ENCODE measurements at regions not wholly inside any gene's neighbourhood (a gene's known extent, or its start where the extent isn't known, plus 50 kb on each side); places are given as distances from the start of the nearest gene placed in this dataset.

GRCh38 chr2:58875436-58875835 is 634.3 kb upstream of the FANCL start:
- H2AK5ac ChIP-seq (ENCODE audit: low read depth, low read length), result no peak overlapping the region
- H2BK12ac ChIP-seq (ENCODE audit: low read depth, low read length), result no peak overlapping the region
- H2BK5ac ChIP-seq (ENCODE audit: low read depth, low read length), result no peak overlapping the region
- FAIRE-seq, result no peak
- H2BK120ac ChIP-seq (replicated peaks; ENCODE audit: low read depth, low read length), result no peak overlapping the region
- H4K5ac ChIP-seq (ENCODE audit: insufficient read length, low read depth, low read length), result no peak overlapping the region
- no peaks in the 10 kb centered on the region for H3K23me2 ChIP-seq (ENCODE audit: low read depth, low read length)
- CTCF ChIA-PET (ENCODE audit: partially characterized antibody), result interaction anchor here (0.7 to 2.5 kb wide), 2 partner anchors 17 to 235 kb away, joined by 3 to 6 read pairs; no protein-coding TSS in a partner anchor
- H3K27ac ChIP-seq (ENCODE audit: low read depth, low read length), result no peak overlapping the region
- H3K36me3 ChIP-seq (ENCODE audit: control insufficient read depth in 2 of 4, insufficient read depth in 4 of 4, low read length in 3 of 4), result no peaks in the 10 kb centered on the region
- H2BK15ac ChIP-seq (ENCODE audit: low read length), result no peak overlapping the region
- no peak overlapping the region for H3K23ac ChIP-seq (ENCODE audit: insufficient read length)
- no peaks in the 10 kb centered on the region for H3K9me3 ChIP-seq (ENCODE audit: insufficient read depth in 2 of 2, low read depth in 1 of 2, low read length in 1 of 2)
- no peak overlapping the region for H3K4me3 ChIP-seq (ENCODE audit: extremely low read depth in 1 of 4, insufficient read depth in 2 of 4, low read depth in 3 of 4, low read length in 4 of 4)
- H3K18ac ChIP-seq (ENCODE audit: extremely low read depth, low read length), result no peak overlapping the region
- no peaks in the 10 kb centered on the region for H3K79me1 ChIP-seq (ENCODE audit: low read depth, low read length)
- H3K27me3 ChIP-seq (replicated peaks in 1 of 4; ENCODE audit: control insufficient read depth in 3 of 4, extremely low read depth in 1 of 4, insufficient read depth in 3 of 4, low read length in 3 of 4), result no peaks in the 10 kb centered on the region
- WGBS, 2 experiments (ENCODE audit: extremely low coverage in 1 of 2, insufficient coverage in 1 of 2, insufficient read length in 1 of 2, insufficient replicate concordance in 2 of 2, low coverage in 1 of 2, low lambda C conversion rate in 2 of 2, missing lambda C conversion rate in 1 of 2), result 83% methylated on average over 4 of the region's 4 CpGs; no CpG with 5 or more reads in 1 of the 2 experiments
- no peaks in the 10 kb centered on the region for H4K20me1 ChIP-seq (replicated peaks in 1 of 2; ENCODE audit: control insufficient read depth in 1 of 2, insufficient read depth in 2 of 2, low read length in 2 of 2)
- H3K4me2 ChIP-seq (ENCODE audit: insufficient read depth in 1 of 2, low read depth in 2 of 2, low read length in 2 of 2), result no peak overlapping the region
- H3K4me1 ChIP-seq (replicated peaks in 1 of 4; ENCODE audit: control insufficient read depth in 3 of 4, insufficient read depth in 4 of 4, low read length in 3 of 4), result peaks cover 0 to 2% (median 0%) of the 10 kb centered on the region in 4 experiments; a peak in 1 of 7 replicates
- no peak overlapping the region for H3K56ac ChIP-seq (replicated peaks; ENCODE audit: insufficient read length, low read depth, low read length)
- H2AFZ ChIP-seq (ENCODE audit: low read length), result no peak overlapping the region
- no peak overlapping the region for H3K9ac ChIP-seq (replicated peaks in 1 of 4; ENCODE audit: extremely low read depth in 1 of 4, low read depth in 3 of 4, low read length in 3 of 4)
- no peak overlapping the region for H4K8ac ChIP-seq (ENCODE audit: extremely low read depth, insufficient read depth, low read length)
- POLR2A ChIA-PET (ENCODE audit: partially characterized antibody), result no interaction called here
- no peak for DNase-seq (ENCODE audit: low read depth in 1 of 2, low spot score in 2 of 2)
- no peak overlapping the region for H4K91ac ChIP-seq (replicated peaks; ENCODE audit: insufficient read length, low read length)
- no peak overlapping the region for H3K4ac ChIP-seq (replicated peaks; ENCODE audit: insufficient read length, low read depth, low read length)
- H3K79me2 ChIP-seq (ENCODE audit: control insufficient read depth in 1 of 2, insufficient read depth in 2 of 2, low read length in 2 of 2), result no peaks in the 10 kb centered on the region
- H2BK20ac ChIP-seq (ENCODE audit: low read length), result no peak overlapping the region
- no peak overlapping the region for H3K14ac ChIP-seq (ENCODE audit: insufficient read length)
- TF ChIP-seq RBBP5 (IDR thresholded peaks at IDR 0.05; ENCODE audit: borderline replicate concordance, low read depth, low read length), result no peak
- no peak for TF ChIP-seq CHD1 (IDR thresholded peaks at IDR 0.05; ENCODE audit: low read depth, low read length)
- no peak for TF ChIP-seq FOSL1 (IDR thresholded peaks at IDR 0.05; ENCODE audit: insufficient read depth, low read depth, low read length)
- TF ChIP-seq MAX (IDR thresholded peaks at IDR 0.05), result no peak
- no peak for TF ChIP-seq SIX5 (IDR thresholded peaks at IDR 0.05; ENCODE audit: low read depth, low read length)
- no peak for TF ChIP-seq PHF8 (conservative IDR thresholded peaks at IDR 0.05; ENCODE audit: low read depth, low read length)
- no peak for TF ChIP-seq SP2 (IDR thresholded peaks at IDR 0.05; ENCODE audit: low read length)
- no peak for TF ChIP-seq EP300 (IDR thresholded peaks at IDR 0.05; ENCODE audit: borderline replicate concordance in 1 of 2, low read depth in 2 of 2, low read length in 2 of 2)
- TF ChIP-seq EZH2 (IDR thresholded peaks at IDR 0.05; ENCODE audit: low read depth, low read length, severe bottlenecking), result no peak
- no peak for TF ChIP-seq POLR2AphosphoS5 (IDR thresholded peaks at IDR 0.05; ENCODE audit: low read depth, low read length)
- TF ChIP-seq TBP (IDR thresholded peaks at IDR 0.05; ENCODE audit: low read depth, low read length), result no peak
- TF ChIP-seq E2F6 (IDR thresholded peaks at IDR 0.05), result no peak
- TF ChIP-seq BACH1 (IDR thresholded peaks at IDR 0.05; ENCODE audit: low read length), result no peak
- TF ChIP-seq CBX5 (IDR thresholded peaks at IDR 0.05; ENCODE audit: low read depth, low read length), result no peak
- no peak for TF ChIP-seq SIRT6 (IDR thresholded peaks at IDR 0.05; ENCODE audit: low read length)
